H1 (cell line): ENCODE measurements at regions not wholly inside any gene's neighbourhood (a gene's known extent, or its start where the extent isn't known, plus 50 kb on each side); places are given as distances from the start of the nearest gene placed in this dataset.

Experiments
- CTCF ChIA-PET: fragments of 300-600 bp; sonication (Branson Sonifier 250); formaldehyde crosslinking; loops from one replicate; lab custom pipeline; 2021; ENCODE audit not compliant: partially characterized antibody; lab: Charles Lee
- POLR2A ChIA-PET: fragments of 300-600 bp; sonication (Branson Sonifier 250); formaldehyde crosslinking; loops from one replicate; lab custom pipeline; 2021; ENCODE audit warnings: inconsistent platforms; ENCODE audit not compliant: partially characterized antibody; lab: Charles Lee
- DNase-seq, 2 experiments: peaks; one replicate each; pipeline versions ENCODE4 v3.0.0 to v3.0.0-alpha.2; 2010 to 2022; ENCODE audit warnings: low spot score in 2 of 2, low read depth in 1 of 2, mixed read lengths in 1 of 2
- FAIRE-seq: peaks from 2 replicates; lab custom pipeline; 2011; peaks lifted over from hg19 to GRCh38; lab: Jason Lieb, UNC
- H2AFZ ChIP-seq: 2 replicates; pipeline ENCODE4 v1.8.1; 2012; ENCODE audit warnings: low read length, inconsistent platforms
- H2AK5ac ChIP-seq: 2 replicates; pipeline ENCODE4 v1.6.1; 2013; ENCODE audit warnings: low read depth, low read length
- H2BK120ac ChIP-seq: replicated peaks from 2 replicates; pipeline ENCODE3; 2013; ENCODE audit warnings: low read depth, low read length, inconsistent platforms
- H2BK12ac ChIP-seq: 2 replicates; pipeline ENCODE4 v1.6.1; 2013; ENCODE audit warnings: low read depth, low read length
- H2BK15ac ChIP-seq: 2 replicates; pipeline ENCODE4 v1.6.1; 2013; ENCODE audit warnings: low read length
- H2BK20ac ChIP-seq: 2 replicates; pipeline ENCODE4 v1.6.1; 2013; ENCODE audit warnings: low read length
- H2BK5ac ChIP-seq: 2 replicates; pipeline ENCODE4 v1.6.1; 2013; ENCODE audit warnings: low read depth, low read length
- H3K14ac ChIP-seq: 2 replicates; pipeline ENCODE4 v1.6.1; 2013; ENCODE audit warnings: inconsistent platforms; ENCODE audit not compliant: insufficient read length
- H3K18ac ChIP-seq: 2 replicates; pipeline ENCODE4 v1.6.1; 2013; ENCODE audit warnings: low read length; ENCODE audit errors: extremely low read depth
- H3K23ac ChIP-seq: 2 replicates; pipeline ENCODE4 v1.6.1; 2013; ENCODE audit warnings: inconsistent platforms; ENCODE audit not compliant: insufficient read length
- H3K23me2 ChIP-seq: 2 replicates; pipeline ENCODE4 v1.6.1; 2013; ENCODE audit warnings: low read depth, low read length
- H3K27ac ChIP-seq: 2 replicates; pipeline ENCODE4 v1.6.1; 2011; ENCODE audit warnings: low read depth, low read length, inconsistent platforms
- H3K27me3 ChIP-seq, 4 experiments: replicated peaks in 1 of 4; 1 replicate in 1 of 4; 2 replicates in 3 of 4; pipeline versions ENCODE4 v1.6.1 to v1.8.1; 2011 to 2013; ENCODE audit warnings: low read length in 3 of 4, mild to moderate bottlenecking in 3 of 4, inconsistent platforms in 2 of 4, mixed read lengths in 2 of 4, moderate library complexity in 1 of 4; ENCODE audit not compliant: control insufficient read depth in 3 of 4, insufficient read depth in 3 of 4; ENCODE audit errors: extremely low read depth in 1 of 4
- H3K36me3 ChIP-seq, 4 experiments: 2 replicates each; pipeline versions ENCODE4 v1.6.1 to v1.8.1; 2011 to 2013; ENCODE audit warnings: mild to moderate bottlenecking in 4 of 4, low read length in 3 of 4, moderate library complexity in 2 of 4, control low read depth in 1 of 4, inconsistent platforms in 1 of 4; ENCODE audit not compliant: insufficient read depth in 4 of 4, control insufficient read depth in 2 of 4
- H3K4ac ChIP-seq: replicated peaks from 2 replicates; pipeline ENCODE3; 2013; ENCODE audit warnings: low read length, low read depth, mixed read lengths, inconsistent platforms; ENCODE audit not compliant: insufficient read length
- H3K4me1 ChIP-seq, 4 experiments: replicated peaks in 1 of 4; 1 replicate in 1 of 4; 2 replicates in 3 of 4; pipeline versions ENCODE4 v1.6.1 to v1.8.1; 2011 to 2013; ENCODE audit warnings: low read length in 3 of 4, inconsistent platforms in 2 of 4, mixed read lengths in 1 of 4; ENCODE audit not compliant: insufficient read depth in 4 of 4, control insufficient read depth in 3 of 4
- H3K4me2 ChIP-seq, 2 experiments: 2 replicates each; pipeline versions ENCODE4 v1.6.1 to v1.8.1; 2011 to 2013; ENCODE audit warnings: low read depth in 2 of 2, low read length in 2 of 2, control low read depth in 1 of 2, inconsistent platforms in 1 of 2, mild to moderate bottlenecking in 1 of 2; ENCODE audit not compliant: insufficient read depth in 1 of 2
- H3K4me3 ChIP-seq, 4 experiments: fragments of 200-600, 300-600 bp in 1 of 4; sonication (generic), shearing (Covaris generic), sonication (Bioruptor Twin) in 1 of 4; 2 replicates each; pipeline versions ENCODE4 v1.5.1 to v1.8.1; 2011 to 2016; ENCODE audit warnings: low read length in 4 of 4, low read depth in 3 of 4, control low read depth in 2 of 4, inconsistent platforms in 2 of 4, mild to moderate bottlenecking in 2 of 4, mixed read lengths in 1 of 4, moderate library complexity in 1 of 4; ENCODE audit not compliant: insufficient read depth in 2 of 4; ENCODE audit errors: extremely low read depth in 1 of 4
- H3K56ac ChIP-seq: replicated peaks from 2 replicates; pipeline ENCODE3; 2013; ENCODE audit warnings: low read depth, mild to moderate bottlenecking, mixed read lengths, low read length, inconsistent platforms; ENCODE audit not compliant: insufficient read length
- H3K79me1 ChIP-seq: 2 replicates; pipeline ENCODE4 v1.6.1; 2013; ENCODE audit warnings: low read depth, low read length, control low read depth
- H3K79me2 ChIP-seq, 2 experiments: 2 replicates each; pipeline versions ENCODE4 v1.6.1 to v1.8.1; 2012 to 2013; ENCODE audit warnings: low read length in 2 of 2, mild to moderate bottlenecking in 2 of 2, inconsistent platforms in 1 of 2; ENCODE audit not compliant: insufficient read depth in 2 of 2, control insufficient read depth in 1 of 2
- H3K9ac ChIP-seq, 4 experiments: replicated peaks in 1 of 4; 1 replicate in 1 of 4; 2 replicates in 3 of 4; pipeline versions ENCODE4 v1.6.1 to v1.8.1; 2011 to 2013; ENCODE audit warnings: low read depth in 3 of 4, low read length in 3 of 4, control low read depth in 2 of 4, mild to moderate bottlenecking in 2 of 4, moderate library complexity in 2 of 4, inconsistent platforms in 1 of 4; ENCODE audit errors: extremely low read depth in 1 of 4
- H3K9me3 ChIP-seq, 2 experiments: 2 replicates each; pipeline versions ENCODE4 v1.6.1 to v1.8.1; 2012 to 2013; ENCODE audit warnings: mild to moderate bottlenecking in 2 of 2, moderate library complexity in 2 of 2, control low read depth in 1 of 2, inconsistent platforms in 1 of 2, low read depth in 1 of 2, low read length in 1 of 2, mixed read lengths in 1 of 2; ENCODE audit not compliant: insufficient read depth in 2 of 2
- H4K20me1 ChIP-seq, 2 experiments: replicated peaks in 1 of 2; 2 replicates each; pipeline versions ENCODE3 to v1.8.1; 2011 to 2013; ENCODE audit warnings: inconsistent platforms in 2 of 2, low read length in 2 of 2, mild to moderate bottlenecking in 1 of 2; ENCODE audit not compliant: insufficient read depth in 2 of 2, control insufficient read depth in 1 of 2
- H4K5ac ChIP-seq: 2 replicates; pipeline ENCODE4 v1.6.1; 2013; ENCODE audit warnings: low read length, low read depth, mixed read lengths, inconsistent platforms; ENCODE audit not compliant: insufficient read length
- H4K8ac ChIP-seq: 2 replicates; pipeline ENCODE4 v1.8.0; 2013; ENCODE audit warnings: mild to moderate bottlenecking, moderate library complexity, low read length, inconsistent platforms; ENCODE audit not compliant: insufficient read depth; ENCODE audit errors: extremely low read depth
- H4K91ac ChIP-seq: replicated peaks from 2 replicates; pipeline ENCODE3; 2013; ENCODE audit warnings: low read length, mixed read lengths, inconsistent platforms; ENCODE audit not compliant: insufficient read length
- ATF3 ChIP-seq: IDR thresholded peaks from 2 replicates; pipeline ENCODE4 v1.6.1; 2011; ENCODE audit warnings: low read depth, mild to moderate bottlenecking, low read length; ENCODE audit not compliant: insufficient read depth
- FOSL1 ChIP-seq: IDR thresholded peaks from 2 replicates; pipeline ENCODE4 v1.6.1; 2011; ENCODE audit warnings: mild to moderate bottlenecking, low read depth, low read length, moderate library complexity; ENCODE audit not compliant: insufficient read depth
- JUND ChIP-seq: IDR thresholded peaks from 2 replicates; pipeline ENCODE4 v1.6.1; 2011; ENCODE audit warnings: mild to moderate bottlenecking, improper control_type of control experiment, low read length
- KDM5A ChIP-seq: fragments of 200-600 bp; IDR thresholded peaks from 2 replicates; pipeline ENCODE4 v1.7.1; 2012; ENCODE audit warnings: mild to moderate bottlenecking, low read length, inconsistent platforms, mixed read lengths
- SP4 ChIP-seq: IDR thresholded peaks from 2 replicates; pipeline ENCODE4 v1.6.1; 2012; ENCODE audit warnings: low read length, inconsistent platforms
- WGBS, 2 experiments: shearing (Covaris generic) in 1 of 2; methylation state at CpG; one replicate each; pipeline versions ENCODE4 v1.1.6 to v1.1.7; 2013 to 2015; ENCODE audit warnings: low lambda C conversion rate in 2 of 2, mixed read lengths in 2 of 2, inconsistent platforms in 1 of 2, low coverage in 1 of 2, missing lambda C conversion rate in 1 of 2; ENCODE audit not compliant: insufficient replicate concordance in 2 of 2, insufficient coverage in 1 of 2, insufficient read length in 1 of 2; ENCODE audit errors: extremely low coverage in 1 of 2, missing lambda C conversion rate in 1 of 2; 5-methylcytosine and 5-hydroxymethylcytosine counted together

- WGBS, 2 experiments: 76% methylated on average over 7 of the region's 7 CpGs; no CpG with 5 or more reads in 1 of the 2 experiments
- Histone ChIP-seq H3K4me3 (no peak overlapping the region), H3K9ac (no peak overlapping the region), H2AFZ (no peak overlapping the region; the same call in 1 of the 2 replicates), H2AK5ac (no peak overlapping the region), H2BK120ac (no peak overlapping the region), H4K5ac (no peak overlapping the region), H3K4me2 (no peak overlapping the region), H3K79me2 (no peaks in the 10 kb centered on the region), H3K79me1 (no peaks in the 10 kb centered on the region; the same call in 1 of the 2 replicates), H3K9me3 (no peaks in the 10 kb centered on the region), H3K36me3 (no peaks in the 10 kb centered on the region), H2BK5ac (no peak overlapping the region), H3K4ac (no peak overlapping the region), H4K91ac (no peak overlapping the region), H2BK12ac (no peak overlapping the region), H3K27me3 (no peaks in the 10 kb centered on the region), H4K20me1 (no peaks in the 10 kb centered on the region), H3K27ac (no peak overlapping the region), H2BK15ac (no peak overlapping the region), H3K4me1 (0 out of 7 replicates have a peak, but pooled peaks cover 0 to 2% (median 0%) of the 10 kb centered on the region in 4 experiments), H3K23ac (no peak overlapping the region), H3K23me2 (no peaks in the 10 kb centered on the region), H3K18ac (no peak overlapping the region), H3K56ac (no peak overlapping the region), H3K14ac (no peak overlapping the region), H2BK20ac (no peak overlapping the region), H4K8ac (no peak overlapping the region)
- DNase-seq: no peak
- ChIA-PET POLR2A (no interaction called here), CTCF (interaction anchor here (1.2 to 1.3 kb wide), 3 partner anchors 13 to 875 kb away, joined by 3 to 5 read pairs (median 3); no protein-coding TSS in a partner anchor)
- no peak for FAIRE-seq
- TF ChIP-seq SP4: no peak
- TF ChIP-seq ATF3: no peak
- no peak for TF ChIP-seq FOSL1
- no peak for TF ChIP-seq JUND
- no peak for TF ChIP-seq KDM5A
Observed at GRCh38 chr3:59514865-59515482, 465.1 kb upstream of the CFAP20DC start.
